K562 (cell line): ENCODE measurements at regions not wholly inside any gene's neighbourhood (a gene's known extent, or its start where the extent isn't known, plus 50 kb on each side); places are given as distances from the start of the nearest gene placed in this dataset.

Source experiments
- CTCF ChIP-seq, 3 experiments: IDR thresholded peaks in 2 of 3; conservative IDR thresholded peaks in 1 of 3; 2 replicates each; pipeline ENCODE4 v1.5.1; 2011 to 2012; ENCODE audit warnings: low read length in 3 of 3, mild to moderate bottlenecking in 3 of 3, control low read depth in 2 of 3, improper control_type of control experiment in 1 of 3, inconsistent platforms in 1 of 3, low read depth in 1 of 3, mixed read lengths in 1 of 3, moderate library complexity in 1 of 3; ENCODE audit not compliant: insufficient read depth in 2 of 3
- E2F8 ChIP-seq: fragments of 450-650 bp; IDR thresholded peaks from 2 replicates; pipeline ENCODE4 v1.7.1; 2018; ENCODE audit warnings: mild to moderate bottlenecking, low read depth; ENCODE audit not compliant: partially characterized antibody
- EGR1 ChIP-seq: fragments of 450-650 bp; conservative IDR thresholded peaks from 2 replicates; pipeline ENCODE4 v1.6.1; 2017; ENCODE audit warnings: mild to moderate bottlenecking
- ETV6 ChIP-seq, 3 experiments: fragments of 150-350 bp in 1 of 3; sonication (generic) in 1 of 3; formaldehyde crosslinking in 1 of 3; IDR thresholded peaks; 2 replicates each; pipeline versions ENCODE4 v1.6.1 to v1.8.0; 2014 to 2022; ENCODE audit warnings: borderline replicate concordance in 2 of 3, low read depth in 2 of 3, antibody characterized with exemption in 1 of 3, low read length in 1 of 3, mild to moderate bottlenecking in 1 of 3, missing genetic modification reagents in 1 of 3
- HDAC1 ChIP-seq, 2 experiments: fragments of 450-650 bp; IDR thresholded peaks; 2 replicates each; pipeline ENCODE4 v1.6.1; 2016 to 2017; ENCODE audit warnings: inconsistent platforms in 1 of 2, mild to moderate bottlenecking in 1 of 2, moderate library complexity in 1 of 2
- MYC ChIP-seq, 2 experiments: fragments of 250-450 bp in 1 of 2; sonication (Bioruptor Pico) in 1 of 2; IDR thresholded peaks; 2 replicates each; pipeline versions ENCODE4 v1.5.1 to v1.6.1; 2012 to 2021; ENCODE audit warnings: low read depth in 2 of 2, borderline replicate concordance in 1 of 2, improper control_type of control experiment in 1 of 2, low read length in 1 of 2, mild to moderate bottlenecking in 1 of 2, moderate library complexity in 1 of 2
- NFRKB ChIP-seq: fragments of 450-650 bp; IDR thresholded peaks from 2 replicates; pipeline ENCODE4 v1.6.1; 2016; ENCODE audit warnings: low read depth
- PREB ChIP-seq: sonication (generic); formaldehyde crosslinking; IDR thresholded peaks from 2 replicates; pipeline ENCODE4 v1.8.1; 2023; ENCODE audit warnings: mild to moderate bottlenecking, missing genetic modification reagents
- SREBF2 ChIP-seq: sonication (generic); formaldehyde crosslinking; IDR thresholded peaks from 2 replicates; pipeline ENCODE4 v1.4.0; 2020; ENCODE audit warnings: mild to moderate bottlenecking, missing genetic modification reagents
- ZNF274 ChIP-seq: IDR thresholded peaks from 2 replicates; pipeline ENCODE4 v1.6.1; 2011; ENCODE audit warnings: low read depth, mild to moderate bottlenecking, low read length, moderate library complexity, borderline replicate concordance

GRCh38 chrX:124194901-124195300 lies 137.6 kb upstream of the TEX13D start:
- no peak for TF ChIP-seq ETV6 (IDR thresholded peaks at IDR 0.05; ENCODE audit: borderline replicate concordance in 1 of 2, low read depth in 2 of 2, low read length in 1 of 2)
- TF ChIP-seq ETV6 (CRISPR knock-in tag; IDR thresholded peaks at IDR 0.05; ENCODE audit: borderline replicate concordance): no peak
- no peak for TF ChIP-seq PREB
- no peak for TF ChIP-seq ZNF274
- TF ChIP-seq CTCF (IDR thresholded peaks at IDR 0.05 in 2 of 3, conservative IDR thresholded peaks at IDR 0.05 in 1 of 3; ENCODE audit: insufficient read depth in 2 of 3, low read depth in 1 of 3, low read length in 3 of 3): no peak
- no peak for TF ChIP-seq MYC (IDR thresholded peaks at IDR 0.05; ENCODE audit: low read depth, low read length)
- no peak for TF ChIP-seq MYC (CRISPR knock-in tag; IDR thresholded peaks at IDR 0.05; ENCODE audit: borderline replicate concordance, low read depth)
- no peak for TF ChIP-seq EGR1
- TF ChIP-seq E2F8: no peak
- TF ChIP-seq NFRKB: no peak
- no peak for TF ChIP-seq HDAC1 (IDR thresholded peaks at IDR 0.05)
- no peak for TF ChIP-seq SREBF2 (CRISPR knock-in tag)
